CD4-positive, alpha-beta T cell (primary cell): ENCODE measurements at regions not wholly inside any gene's neighbourhood (a gene's known extent, or its start where the extent isn't known, plus 50 kb on each side); places are given as distances from the start of the nearest gene placed in this dataset.

ENCODE experiments used
- ATAC-seq: fragments of 200-7000 bp; cut with Tn5 transposase; one replicate; pipeline ENCODE4 v1.10.0; 2022; ENCODE audit warnings: mild to moderate bottlenecking; ENCODE audit not compliant: poor library complexity
- CTCF ChIA-PET: fragments of 350-600 bp; sonication (Branson Sonifier 250); formaldehyde crosslinking; loops from one replicate; lab custom pipeline; 2021; ENCODE audit warnings: antibody characterized with exemption, inconsistent platforms; lab: Charles Lee
- POLR2A ChIA-PET: fragments of 350-600 bp; sonication (Branson Sonifier 250); formaldehyde crosslinking; loops from one replicate; lab custom pipeline; 2021; ENCODE audit warnings: antibody characterized with exemption, inconsistent platforms; lab: Charles Lee
- DNase-seq, 14 experiments: peaks; one replicate each; pipeline ENCODE4 v3.0.0-alpha.2; 2013 to 2020; ENCODE audit warnings: mixed read lengths in 2 of 14
- H3K27ac ChIP-seq, 2 donors: one replicate each; pipeline versions ENCODE4 v1.5.1 to v1.7.0; 2013; ENCODE audit warnings: low read length in 2 of 2, low read depth in 1 of 2, mild to moderate bottlenecking in 1 of 2
- H3K27me3 ChIP-seq, 2 experiments: 1 replicate in 1 of 2; 2 replicates in 1 of 2; pipeline versions ENCODE4 v1.6.1 to v1.7.0; 2013; ENCODE audit warnings: low read length in 2 of 2, control low read depth in 1 of 2, mild to moderate bottlenecking in 1 of 2, moderate library complexity in 1 of 2; ENCODE audit not compliant: insufficient read depth in 2 of 2, control insufficient read depth in 1 of 2
- H3K36me3 ChIP-seq: one replicate; pipeline ENCODE4 v1.6.1; 2013; ENCODE audit warnings: low read length, control low read depth; ENCODE audit not compliant: insufficient read depth
- H3K4me1 ChIP-seq: one replicate; pipeline ENCODE4 v1.6.1; 2013; ENCODE audit warnings: low read length, control low read depth; ENCODE audit not compliant: insufficient read depth
- H3K4me3 ChIP-seq: one replicate; pipeline ENCODE4 v1.5.1; 2013; ENCODE audit warnings: mild to moderate bottlenecking, low read length, moderate library complexity
- H3K9me3 ChIP-seq, 2 experiments: 1 replicate in 1 of 2; 2 replicates in 1 of 2; pipeline versions ENCODE4 v1.6.1 to v1.7.0; 2013; ENCODE audit warnings: low read length in 2 of 2, mild to moderate bottlenecking in 2 of 2, control low read depth in 1 of 2, moderate library complexity in 1 of 2; ENCODE audit not compliant: control insufficient read depth in 1 of 2, insufficient read depth in 1 of 2
- H3K27ac Mint-ChIP-seq: one replicate; pipeline ENCODE4 v1.8.0; 2020; ENCODE audit warnings: mixed read lengths
- H3K27me3 Mint-ChIP-seq: one replicate; pipeline ENCODE4 v1.8.0; 2021; ENCODE audit warnings: mixed read lengths
- H3K36me3 Mint-ChIP-seq: one replicate; pipeline ENCODE4 v1.8.0; 2021; ENCODE audit warnings: low read depth, mixed read lengths
- H3K4me1 Mint-ChIP-seq: one replicate; pipeline ENCODE4 v1.8.0; 2021; ENCODE audit warnings: low read depth, mixed read lengths
- H3K4me3 Mint-ChIP-seq: one replicate; pipeline ENCODE4 v1.8.0; 2020; ENCODE audit warnings: mild to moderate bottlenecking, mixed read lengths
- H3K9me3 Mint-ChIP-seq: one replicate; pipeline ENCODE4 v1.8.0; 2020; ENCODE audit warnings: mixed read lengths
- intact Hi-C, 2 experiments: fragments of 100-400 bp; cut with DNase I in 1 of 2; cut with micrococcal nuclease in 1 of 2; formaldehyde crosslinking; loops; one replicate each; pipeline versions ENCODE4 v1.15.1 to v1.9.0; 2023 to 2025; cut with DNase I, micrococcal nuclease
- TF ChIP-seq, protein P1 (sequence below): fragments of 200-600 bp; IDR thresholded peaks from one replicate; pipeline ENCODE4 v1.8.0; 2022; ENCODE audit warnings: antibody characterized with exemption, mild to moderate bottlenecking

DNA sequence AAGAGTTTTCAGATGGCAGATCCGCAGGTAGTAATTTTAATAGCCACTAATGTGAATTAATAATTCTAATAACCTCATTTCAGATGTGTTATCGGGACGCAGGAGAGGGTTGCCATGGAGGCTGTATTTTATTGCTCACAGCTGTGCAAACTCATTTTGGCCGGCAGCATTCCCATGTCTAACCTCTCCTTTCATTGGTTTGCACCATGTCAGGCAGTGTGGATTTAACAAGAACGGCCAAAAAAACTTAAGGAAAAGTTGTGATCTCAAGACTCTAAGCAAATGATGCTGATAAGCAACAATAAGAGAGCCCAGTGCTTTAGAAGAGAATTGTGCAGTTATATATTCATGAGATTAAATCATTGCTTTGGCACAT, 88.7 kb upstream of the NRP1 start:
- Histone ChIP-seq H3K27me3 (peaks cover 0 to 3% of the 10 kb centered on the region in 2 experiments), H3K36me3 (no peaks in the 10 kb centered on the region), H3K4me3 (no peak overlapping the region), H3K9me3 (no peaks in the 10 kb centered on the region), H3K4me1 (no peaks in the 10 kb centered on the region), H3K27ac (no peak overlapping the region)
- POLR2A ChIA-PET, result no interaction called here
- Mint-ChIP-seq H3K27ac (no peak overlapping the region), H3K4me3 (no peak overlapping the region), H3K27me3 (peaks cover 29% of the 10 kb centered on the region), H3K4me1 (no peaks in the 10 kb centered on the region), H3K36me3 (no peaks in the 10 kb centered on the region), H3K9me3 (no peaks in the 10 kb centered on the region)
- CTCF ChIA-PET, result no interaction called here
- no peak for ATAC-seq
- DNase-seq, result no peak
- intact Hi-C loops, result no loop called here
- TF ChIP-seq, protein P1, sequence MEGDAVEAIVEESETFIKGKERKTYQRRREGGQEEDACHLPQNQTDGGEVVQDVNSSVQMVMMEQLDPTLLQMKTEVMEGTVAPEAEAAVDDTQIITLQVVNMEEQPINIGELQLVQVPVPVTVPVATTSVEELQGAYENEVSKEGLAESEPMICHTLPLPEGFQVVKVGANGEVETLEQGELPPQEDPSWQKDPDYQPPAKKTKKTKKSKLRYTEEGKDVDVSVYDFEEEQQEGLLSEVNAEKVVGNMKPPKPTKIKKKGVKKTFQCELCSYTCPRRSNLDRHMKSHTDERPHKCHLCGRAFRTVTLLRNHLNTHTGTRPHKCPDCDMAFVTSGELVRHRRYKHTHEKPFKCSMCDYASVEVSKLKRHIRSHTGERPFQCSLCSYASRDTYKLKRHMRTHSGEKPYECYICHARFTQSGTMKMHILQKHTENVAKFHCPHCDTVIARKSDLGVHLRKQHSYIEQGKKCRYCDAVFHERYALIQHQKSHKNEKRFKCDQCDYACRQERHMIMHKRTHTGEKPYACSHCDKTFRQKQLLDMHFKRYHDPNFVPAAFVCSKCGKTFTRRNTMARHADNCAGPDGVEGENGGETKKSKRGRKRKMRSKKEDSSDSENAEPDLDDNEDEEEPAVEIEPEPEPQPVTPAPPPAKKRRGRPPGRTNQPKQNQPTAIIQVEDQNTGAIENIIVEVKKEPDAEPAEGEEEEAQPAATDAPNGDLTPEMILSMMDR, result no peak

DNA sequence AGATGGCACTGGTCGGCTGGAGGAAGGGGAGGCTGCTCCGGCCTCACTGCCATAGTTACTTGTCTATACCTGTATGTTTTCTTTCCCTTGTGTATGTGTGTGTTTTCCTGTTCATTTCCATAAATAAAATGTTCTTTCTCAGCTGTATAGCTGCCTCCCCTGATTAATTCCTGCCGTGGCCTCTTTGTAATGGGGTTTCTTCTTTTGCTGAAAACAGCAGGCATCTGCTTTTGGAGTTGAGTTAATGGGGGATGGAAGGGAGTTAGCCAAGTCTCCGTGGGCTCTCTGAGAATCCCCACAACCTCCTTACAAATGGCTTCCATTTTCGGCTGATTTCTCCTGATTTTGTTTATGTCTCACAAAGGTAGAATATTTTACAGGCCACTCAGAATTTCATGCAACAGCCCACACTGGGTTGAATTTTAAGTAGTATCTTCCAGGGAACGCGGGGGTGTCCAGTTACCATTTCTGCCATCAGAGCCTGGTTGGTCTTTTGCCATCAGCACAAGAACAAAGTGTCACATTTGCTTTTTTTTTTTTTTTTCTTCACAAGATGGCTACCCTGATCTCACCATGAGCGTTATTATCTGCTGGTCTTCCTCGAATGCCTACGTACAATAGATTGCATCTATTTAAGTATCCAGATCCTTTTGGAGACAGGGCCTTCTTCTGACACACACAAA, 88.1 kb upstream of the NRP1 start:
- H3K36me3 ChIP-seq, result no peaks in the 10 kb centered on the region
- H3K27me3 ChIP-seq, result peaks cover 0 to 3% of the 10 kb centered on the region in 2 experiments
- no peaks in the 10 kb centered on the region for H3K9me3 ChIP-seq
- no peak overlapping the region for H3K4me3 ChIP-seq
- ATAC-seq (no peak), DNase-seq (no peak)
- Mint-ChIP-seq H3K4me3 (no peak overlapping the region), H3K9me3 (no peaks in the 10 kb centered on the region), H3K4me1 (no peaks in the 10 kb centered on the region), H3K36me3 (no peaks in the 10 kb centered on the region), H3K27ac (no peak overlapping the region), H3K27me3 (peaks cover 31% of the 10 kb centered on the region)
- ChIA-PET POLR2A (no interaction called here), CTCF (no interaction called here)
- TF ChIP-seq, protein P1, result no peak
- no peaks in the 10 kb centered on the region for H3K4me1 ChIP-seq
- intact Hi-C loops, result no loop called here
- no peak overlapping the region for H3K27ac ChIP-seq

DNA sequence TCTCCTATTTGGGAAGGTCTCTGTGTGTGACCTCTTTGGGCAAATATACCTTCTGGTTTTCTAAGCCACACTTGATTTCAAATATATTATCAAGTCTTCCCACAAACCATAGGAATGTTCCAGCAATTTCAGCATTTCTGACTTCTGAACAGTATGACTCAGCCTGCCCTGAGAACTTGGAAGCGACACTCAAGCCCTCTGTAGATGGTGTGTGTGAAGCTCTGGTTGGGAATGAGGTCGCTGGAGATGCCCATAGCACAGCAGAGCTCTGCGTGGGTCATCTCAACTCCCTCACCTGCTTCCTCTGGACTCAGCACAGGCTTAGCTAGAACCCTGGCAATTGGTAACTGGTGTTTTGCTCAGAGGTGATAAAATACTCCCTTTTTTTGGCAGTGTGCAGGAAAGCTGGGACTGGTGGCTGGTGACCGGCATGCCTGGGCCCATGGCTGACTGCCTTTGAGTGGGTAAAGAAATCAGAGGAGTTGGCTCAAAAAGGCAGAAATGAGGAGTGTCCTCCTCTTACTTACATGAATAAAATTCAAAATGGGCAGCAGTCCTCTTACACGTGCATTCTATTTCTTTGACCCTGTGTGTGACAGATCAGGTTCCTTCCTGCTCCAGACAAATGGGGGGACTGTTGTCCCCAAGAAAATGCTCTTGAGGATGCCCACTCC, 87.5 kb upstream of the NRP1 start:
- Histone ChIP-seq H3K4me1 (no peaks in the 10 kb centered on the region), H3K27me3 (peaks cover 0 to 3% of the 10 kb centered on the region in 2 experiments), H3K36me3 (no peaks in the 10 kb centered on the region), H3K27ac (no peak overlapping the region), H3K9me3 (no peaks in the 10 kb centered on the region), H3K4me3 (no peak overlapping the region)
- TF ChIP-seq, protein P1, result no peak
- Mint-ChIP-seq H3K36me3 (no peaks in the 10 kb centered on the region), H3K27ac (no peak overlapping the region), H3K4me3 (no peak overlapping the region), H3K27me3 (peaks cover 31% of the 10 kb centered on the region), H3K9me3 (no peaks in the 10 kb centered on the region), H3K4me1 (no peaks in the 10 kb centered on the region)
- ChIA-PET CTCF (no interaction called here), POLR2A (no interaction called here)
- ATAC-seq (no peak), DNase-seq (no peak)
- intact Hi-C loops, result no loop called here
